DMS 273 treated with DMSO at 0.1 percent for 48 hours (cell line): ENCODE measurements at regions not wholly inside any gene's neighbourhood (a gene's known extent, or its start where the extent isn't known, plus 50 kb on each side); places are given as distances from the start of the nearest gene placed in this dataset.

Source experiments
- DNase-seq: peaks from one replicate; lab custom pipeline; 2025; lab: John Stamatoyannopoulos, UW

GRCh38 chr7:114112806-114113205 lies 194.0 kb upstream of the PPP1R3A start:
- no peak for DNase-seq

- no peak for DNase-seq
Measured at GRCh38 chr7:114110666-114111065, 191.9 kb upstream of the PPP1R3A start.

GRCh38 chr7:114109721-114110120 lies 190.9 kb upstream of the PPP1R3A start:
- peak; percentile 79 for DNase-seq

- DNase-seq, result no peak
Measured at GRCh38 chr7:114109304-114109703, 190.5 kb upstream of the PPP1R3A start.

- DNase-seq, result no peak
Measured at GRCh38 chr7:114108510-114108909, 189.7 kb upstream of the PPP1R3A start.

- DNase-seq, result no peak
Measured at GRCh38 chr7:114107522-114107921, 188.7 kb upstream of the PPP1R3A start.

- DNase-seq, result no peak
Measured at GRCh38 chr7:114104035-114104434, 185.2 kb upstream of the PPP1R3A start.

- DNase-seq, result no peak
Measured at GRCh38 chr7:114102996-114103395, 184.2 kb upstream of the PPP1R3A start.

- no peak for DNase-seq
Measured at GRCh38 chr7:114102131-114102530, 183.3 kb upstream of the PPP1R3A start.

- no peak for DNase-seq
Measured at GRCh38 chr7:114100810-114101209, 182.0 kb upstream of the PPP1R3A start.

- DNase-seq, result no peak
Measured at GRCh38 chr7:114099337-114099736, 180.5 kb upstream of the PPP1R3A start.

GRCh38 chr7:114095885-114096284 lies 177.1 kb upstream of the PPP1R3A start:
- no peak for DNase-seq

- no peak for DNase-seq
Measured at GRCh38 chr7:114088470-114088940, 169.7 kb upstream of the PPP1R3A start.

- DNase-seq, result no peak
Measured at GRCh38 chr7:114087653-114088469, 169.1 kb upstream of the PPP1R3A start.

GRCh38 chr7:114086914-114087652 lies 168.3 kb upstream of the PPP1R3A start:
- DNase-seq, result peak; percentile 51

- DNase-seq, result no peak
Measured at GRCh38 chr7:114086537-114086913, 167.7 kb upstream of the PPP1R3A start.

GRCh38 chr7:114085592-114086501 lies 167.0 kb upstream of the PPP1R3A start:
- DNase-seq, result peak; percentile 96

GRCh38 chr7:114085313-114085591 lies 166.4 kb upstream of the PPP1R3A start:
- no peak for DNase-seq

GRCh38 chr7:114084472-114085312 lies 165.9 kb upstream of the PPP1R3A start:
- peak; percentile 40 for DNase-seq

- DNase-seq, result no peak
Measured at GRCh38 chr7:114084002-114084471, 165.2 kb upstream of the PPP1R3A start.
